Chondrocyte (in vitro differentiated cells): ENCODE measurements at regions not wholly inside any gene's neighbourhood (a gene's known extent, or its start where the extent isn't known, plus 50 kb on each side); places are given as distances from the start of the nearest gene placed in this dataset.

Experiments used
- DNase-seq: peaks from one replicate; pipeline ENCODE4 v3.0.0; 2021; ENCODE audit warnings: mixed read lengths, low spot score
- H3K27ac Mint-ChIP-seq: one replicate; pipeline ENCODE4 v1.8.0; 2021; ENCODE audit warnings: mild to moderate bottlenecking, moderate library complexity, mixed read lengths; ENCODE audit not compliant: unreplicated experiment
- H3K27me3 Mint-ChIP-seq: 2 replicates; pipeline ENCODE4 v1.8.0; 2021; ENCODE audit warnings: low read depth, mixed read lengths
- H3K36me3 Mint-ChIP-seq: 2 replicates; pipeline ENCODE4 v1.8.0; 2021; ENCODE audit warnings: low read depth, mixed read lengths
- H3K4me1 Mint-ChIP-seq: 2 replicates; pipeline ENCODE4 v1.8.0; 2021; ENCODE audit warnings: low read depth, mild to moderate bottlenecking, mixed read lengths
- H3K4me3 Mint-ChIP-seq: one replicate; pipeline ENCODE4 v1.8.0; 2021; ENCODE audit warnings: mild to moderate bottlenecking, moderate library complexity, mixed read lengths; ENCODE audit not compliant: unreplicated experiment
- H3K9me3 Mint-ChIP-seq: 2 replicates; pipeline ENCODE4 v1.8.0; 2021; ENCODE audit warnings: low read depth, mixed read lengths
- TF ChIP-seq, protein P1 (sequence below): fragments of 200-600 bp; sonication (generic); IDR thresholded peaks from 2 replicates; pipeline ENCODE4 v1.5.0; 2021; ENCODE audit warnings: antibody characterized with exemption, mild to moderate bottlenecking, moderate library complexity

DNA sequence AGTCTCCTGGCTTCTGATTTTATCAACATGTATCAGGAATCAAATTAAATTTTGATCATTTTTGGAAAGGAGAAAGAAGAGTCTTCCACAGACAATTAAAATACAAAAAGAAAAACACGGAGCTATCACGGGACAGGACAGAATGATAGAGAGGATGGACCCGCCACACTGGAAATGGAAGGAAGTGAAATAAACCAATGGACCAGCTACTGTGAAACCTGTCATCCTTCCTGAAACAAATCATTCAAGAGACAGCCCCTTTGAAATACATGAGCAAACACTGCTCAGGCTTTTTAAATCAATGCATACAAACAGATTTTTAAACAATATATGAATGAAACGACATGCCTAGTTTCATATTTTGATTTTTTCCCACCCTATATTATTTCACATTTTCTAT lies 339.4 kb downstream of the ACTL7B start:
- no peaks in the 10 kb centered on the region for H3K27me3 Mint-ChIP-seq

DNA sequence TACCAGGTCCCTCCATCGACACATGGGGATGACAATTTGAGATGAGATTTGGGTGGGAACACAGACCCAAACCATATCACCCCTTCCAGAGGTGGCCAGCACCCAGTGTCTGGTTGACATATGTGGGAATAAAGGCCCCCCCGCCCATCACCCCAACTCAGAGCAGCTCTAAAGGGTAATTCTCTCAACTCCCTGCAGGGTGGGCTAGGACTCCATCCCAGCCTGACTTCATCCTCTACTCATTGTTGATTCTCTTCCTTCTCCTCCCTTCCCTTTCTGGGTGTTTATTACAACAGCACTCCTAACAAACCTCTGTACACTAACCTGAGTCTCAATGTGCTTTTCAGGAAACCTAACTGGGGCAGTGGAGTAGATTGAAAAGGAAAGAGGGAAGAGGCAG lies 339.9 kb downstream of the ACTL7B start:
- Mint-ChIP-seq H3K4me3 (no peak overlapping the region), H3K27me3 (no peaks in the 10 kb centered on the region), H3K4me1 (peaks cover 17% of the 10 kb centered on the region), H3K27ac (no peak overlapping the region), H3K36me3 (no peaks in the 10 kb centered on the region), H3K9me3 (no peaks in the 10 kb centered on the region)
- TF ChIP-seq, protein P1, sequence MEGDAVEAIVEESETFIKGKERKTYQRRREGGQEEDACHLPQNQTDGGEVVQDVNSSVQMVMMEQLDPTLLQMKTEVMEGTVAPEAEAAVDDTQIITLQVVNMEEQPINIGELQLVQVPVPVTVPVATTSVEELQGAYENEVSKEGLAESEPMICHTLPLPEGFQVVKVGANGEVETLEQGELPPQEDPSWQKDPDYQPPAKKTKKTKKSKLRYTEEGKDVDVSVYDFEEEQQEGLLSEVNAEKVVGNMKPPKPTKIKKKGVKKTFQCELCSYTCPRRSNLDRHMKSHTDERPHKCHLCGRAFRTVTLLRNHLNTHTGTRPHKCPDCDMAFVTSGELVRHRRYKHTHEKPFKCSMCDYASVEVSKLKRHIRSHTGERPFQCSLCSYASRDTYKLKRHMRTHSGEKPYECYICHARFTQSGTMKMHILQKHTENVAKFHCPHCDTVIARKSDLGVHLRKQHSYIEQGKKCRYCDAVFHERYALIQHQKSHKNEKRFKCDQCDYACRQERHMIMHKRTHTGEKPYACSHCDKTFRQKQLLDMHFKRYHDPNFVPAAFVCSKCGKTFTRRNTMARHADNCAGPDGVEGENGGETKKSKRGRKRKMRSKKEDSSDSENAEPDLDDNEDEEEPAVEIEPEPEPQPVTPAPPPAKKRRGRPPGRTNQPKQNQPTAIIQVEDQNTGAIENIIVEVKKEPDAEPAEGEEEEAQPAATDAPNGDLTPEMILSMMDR: no peak
- DNase-seq: no peak

More for the DNA sequence above, 339.4 kb downstream of the ACTL7B start:
- Mint-ChIP-seq H3K27ac (no peak overlapping the region), H3K36me3 (no peaks in the 10 kb centered on the region), H3K4me3 (no peak overlapping the region), H3K4me1 (peaks cover 23% of the 10 kb centered on the region), H3K9me3 (no peaks in the 10 kb centered on the region)
- no peak for DNase-seq
- TF ChIP-seq, protein P1: no peak

DNA sequence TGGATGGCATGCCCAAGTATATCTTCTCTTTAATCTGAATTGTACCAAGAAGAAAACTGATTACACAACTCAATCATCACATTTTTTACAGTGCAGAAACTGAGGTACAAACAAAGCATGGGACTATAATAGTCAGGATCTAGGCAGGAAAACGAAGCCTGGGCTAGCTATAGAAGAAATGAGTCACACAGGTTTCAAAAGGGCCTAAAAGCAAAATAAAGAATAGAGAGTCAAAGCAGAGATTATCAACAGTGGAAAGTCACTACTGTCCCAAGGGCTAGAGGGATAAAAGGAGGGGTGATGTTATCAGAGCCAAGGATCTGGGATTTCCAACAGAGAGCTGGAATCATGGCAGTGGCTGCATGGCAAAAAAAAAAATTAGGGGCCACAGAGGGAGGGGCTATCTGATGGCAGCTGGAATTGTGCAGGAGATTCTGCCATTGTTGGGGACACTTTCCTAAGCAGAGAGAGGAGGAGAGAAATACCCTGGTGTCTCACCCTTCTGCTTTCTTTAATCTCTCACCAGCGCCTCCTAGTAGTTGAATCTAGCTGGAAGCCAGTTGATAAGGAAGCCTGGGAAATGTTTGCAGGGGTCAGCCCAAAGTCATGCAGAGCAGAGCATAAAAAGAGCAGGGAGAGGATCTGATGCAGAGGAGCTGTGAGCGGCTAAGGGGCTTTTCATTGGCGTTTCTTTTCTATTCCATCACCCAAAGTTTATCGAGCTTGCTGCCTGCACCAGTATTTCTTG lies 343.2 kb downstream of the ACTL7B start:
- no peak overlapping the region for H3K4me3 Mint-ChIP-seq
- H3K36me3 Mint-ChIP-seq: no peaks in the 10 kb centered on the region
- H3K4me1 Mint-ChIP-seq: peaks cover 2% of the 10 kb centered on the region
- TF ChIP-seq, protein P1: no peak
- peaks cover 5% of the 10 kb centered on the region for H3K9me3 Mint-ChIP-seq
- no peak overlapping the region for H3K27ac Mint-ChIP-seq
- no peak for DNase-seq
- H3K27me3 Mint-ChIP-seq: no peaks in the 10 kb centered on the region

DNA sequence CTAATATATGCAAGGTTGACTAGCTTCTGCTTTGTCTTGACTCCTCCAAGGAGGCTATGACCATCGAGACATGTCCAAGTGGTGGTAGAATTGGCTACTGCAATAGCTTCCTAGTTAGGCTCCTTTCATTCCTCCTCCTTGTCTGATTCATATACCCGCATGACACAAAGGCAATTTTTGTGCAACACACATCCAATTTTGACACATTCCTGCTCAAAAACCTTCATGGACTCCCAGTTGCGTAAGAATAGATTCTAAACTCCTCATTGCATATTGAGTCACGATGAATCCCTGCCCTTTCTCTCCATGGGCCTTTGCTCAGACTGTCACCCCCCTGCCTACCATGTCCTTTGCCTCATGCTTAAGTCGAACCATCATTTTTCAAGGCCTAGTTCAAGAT lies 344.5 kb downstream of the ACTL7B start:
- Mint-ChIP-seq H3K27ac (no peak overlapping the region), H3K4me1 (no peaks in the 10 kb centered on the region), H3K9me3 (peaks cover 5% of the 10 kb centered on the region), H3K36me3 (no peaks in the 10 kb centered on the region), H3K4me3 (no peak overlapping the region), H3K27me3 (no peaks in the 10 kb centered on the region)
- no peak for DNase-seq
- TF ChIP-seq, protein P1: no peak

DNA sequence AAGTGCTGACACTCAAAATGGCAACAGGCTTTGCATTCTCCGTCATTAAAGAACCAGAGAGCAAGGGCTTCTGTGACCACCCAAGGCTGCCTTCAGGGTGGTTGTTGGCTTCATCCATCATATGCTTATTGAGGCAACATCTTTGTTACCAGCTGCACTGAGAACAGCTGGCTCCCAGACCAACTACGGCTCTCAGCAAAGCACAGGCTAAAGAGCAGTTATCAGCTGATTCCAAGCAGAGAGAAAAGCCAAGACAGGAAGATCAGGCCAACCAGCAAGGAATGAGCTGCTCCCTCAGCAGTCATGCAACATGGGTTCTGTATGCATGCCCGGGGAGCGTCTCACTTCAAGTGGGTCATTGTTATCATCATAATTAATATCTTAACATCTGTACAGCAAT lies 358.9 kb downstream of the ACTL7B start:
- Mint-ChIP-seq H3K9me3 (peaks cover 14% of the 10 kb centered on the region), H3K4me3 (no peak overlapping the region), H3K36me3 (peaks cover 2% of the 10 kb centered on the region), H3K27ac (no peak overlapping the region), H3K4me1 (no peaks in the 10 kb centered on the region), H3K27me3 (peaks cover 7% of the 10 kb centered on the region)
- no peak for DNase-seq
- TF ChIP-seq, protein P1: no peak
